ENCODE measurements at regions not wholly inside any gene's neighbourhood (a gene's known extent, or its start where the extent isn't known, plus 50 kb on each side); places are given as distances from the start of the nearest gene placed in this dataset.

DNA sequence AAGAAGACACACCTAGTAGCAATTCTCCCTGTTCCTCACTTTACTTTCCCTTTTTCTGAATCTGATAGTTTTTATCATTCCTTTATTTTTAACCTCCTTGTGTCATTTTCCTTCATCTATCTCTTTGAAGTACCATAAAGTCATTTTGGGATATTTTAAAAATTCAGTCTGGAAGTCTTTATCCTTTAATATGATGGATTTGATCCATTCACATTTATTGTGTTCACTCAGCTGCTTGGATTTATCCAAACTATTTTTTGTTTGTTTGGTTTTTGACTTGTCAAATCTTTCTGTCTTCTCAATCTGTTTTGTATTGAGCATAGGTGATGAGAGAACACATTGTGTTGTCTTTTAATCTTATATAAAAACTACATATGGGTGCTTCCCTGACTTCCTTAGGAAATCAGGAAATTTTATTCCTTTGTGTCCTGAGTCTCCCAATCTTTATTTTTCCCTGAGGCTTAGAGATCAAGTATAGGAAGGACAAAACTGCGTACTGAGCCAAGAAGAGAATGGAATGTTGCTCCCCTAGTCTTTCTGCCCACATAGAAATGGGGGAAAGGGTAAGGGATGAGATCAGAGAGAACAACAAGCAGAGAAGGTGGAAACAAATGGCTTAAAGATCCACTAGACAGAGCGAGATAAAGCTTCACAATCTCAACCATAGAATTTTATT lies 132.7 kb upstream of the HABP2 start:
- no peak for DNase-seq (ENCODE audit: low spot score)

DNA sequence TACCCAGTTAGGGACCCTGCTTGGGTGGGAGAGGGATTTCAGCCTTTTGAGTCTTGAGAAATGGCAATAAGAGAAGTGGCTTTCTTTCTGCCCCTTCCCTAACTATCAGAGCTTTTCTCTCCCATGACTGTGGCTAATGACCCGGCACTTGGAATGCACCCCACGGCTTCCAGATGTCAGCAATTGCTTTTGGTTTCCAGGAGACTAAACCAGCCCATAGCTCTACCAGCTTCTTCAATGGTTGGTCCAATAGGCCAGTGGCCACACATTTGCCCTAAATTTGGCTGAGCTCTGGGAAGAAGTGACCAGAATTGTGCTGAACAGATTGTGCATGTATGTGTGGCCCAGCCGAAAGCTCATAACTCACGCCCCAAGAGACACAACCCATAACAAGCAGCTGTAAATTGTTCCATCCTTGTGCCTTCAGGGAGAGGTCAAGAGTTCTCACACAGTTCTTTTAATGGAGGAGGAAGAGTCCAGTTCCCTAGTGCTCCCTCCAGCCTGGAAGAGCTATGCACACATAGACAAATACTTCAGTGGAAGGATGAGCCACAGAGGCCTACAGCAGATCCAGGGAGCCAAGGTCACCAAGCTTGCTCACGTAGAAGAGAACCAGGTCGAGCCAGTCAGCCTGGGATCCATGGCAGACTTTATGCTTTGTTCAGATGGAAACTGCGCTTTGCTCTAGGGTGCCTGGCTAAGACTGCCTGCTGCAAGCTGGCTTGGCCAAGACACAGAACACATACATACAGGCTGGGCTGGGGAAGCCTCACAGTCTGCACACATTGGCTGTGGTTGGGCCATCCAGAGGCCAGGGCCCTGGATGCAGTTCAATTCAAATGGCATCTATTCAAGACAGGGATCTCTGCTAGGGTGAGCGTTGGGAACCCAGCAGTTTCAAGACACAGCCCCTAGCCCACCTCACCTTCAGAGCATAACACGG lies 131.8 kb upstream of the HABP2 start:
- no peak for DNase-seq (ENCODE audit: low spot score)

DNA sequence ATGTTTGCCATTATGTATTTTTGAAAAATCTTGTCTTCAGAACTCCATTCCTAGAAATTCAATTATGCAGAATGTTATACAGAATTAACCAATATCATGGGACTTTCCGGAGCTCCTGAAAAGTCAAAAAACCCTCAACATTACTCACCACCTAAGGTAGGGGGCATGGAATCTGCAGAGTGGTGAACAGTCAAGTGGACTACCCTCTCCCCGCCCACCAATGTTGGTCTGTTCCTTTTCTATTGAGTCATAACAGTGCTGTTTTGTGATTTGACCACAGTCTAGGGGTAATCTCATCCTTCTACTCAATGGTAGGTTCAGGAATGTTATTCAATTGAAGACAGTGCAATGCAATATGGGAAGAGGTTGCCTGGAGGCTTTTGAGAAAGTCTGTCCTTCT lies 130.5 kb upstream of the HABP2 start:
- DNase-seq (ENCODE audit: low spot score), result no peak

DNA sequence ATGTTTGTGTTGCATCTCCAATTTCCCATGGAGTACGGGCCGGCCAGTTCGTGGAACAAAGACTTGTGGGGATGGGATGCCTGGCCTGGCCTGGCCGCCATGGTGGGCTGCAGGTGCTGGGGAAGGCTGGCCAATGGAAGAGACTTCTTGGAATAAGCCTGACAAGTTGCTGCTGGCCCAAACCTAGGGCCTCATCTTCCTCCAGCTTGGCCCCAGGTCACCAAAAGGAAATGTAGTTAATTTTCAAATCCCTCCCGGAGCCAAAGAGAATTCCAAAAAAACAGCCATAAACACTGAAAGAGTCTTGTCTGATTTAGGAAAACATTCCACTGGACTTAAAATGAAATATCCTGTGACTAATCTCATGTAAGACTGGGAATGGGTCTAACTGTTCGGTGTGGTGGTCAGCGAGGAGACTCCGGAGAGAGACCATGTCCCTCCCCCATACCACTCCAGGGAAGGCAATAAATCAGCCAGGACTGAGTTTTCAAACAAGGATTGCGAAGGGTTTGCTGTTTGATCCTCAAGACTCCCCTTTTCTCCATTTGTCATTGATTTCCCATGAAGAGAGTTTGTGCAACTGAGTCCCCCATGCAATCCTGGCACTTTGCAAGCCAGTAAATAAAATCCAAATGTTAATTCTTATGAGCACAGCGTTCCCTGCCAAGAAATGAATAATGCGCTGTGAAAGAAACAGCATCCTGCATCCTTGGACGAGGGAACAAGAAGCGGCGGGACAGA lies 128.7 kb upstream of the HABP2 start:
- DNase-seq (ENCODE audit: low spot score), result no peak

DNA sequence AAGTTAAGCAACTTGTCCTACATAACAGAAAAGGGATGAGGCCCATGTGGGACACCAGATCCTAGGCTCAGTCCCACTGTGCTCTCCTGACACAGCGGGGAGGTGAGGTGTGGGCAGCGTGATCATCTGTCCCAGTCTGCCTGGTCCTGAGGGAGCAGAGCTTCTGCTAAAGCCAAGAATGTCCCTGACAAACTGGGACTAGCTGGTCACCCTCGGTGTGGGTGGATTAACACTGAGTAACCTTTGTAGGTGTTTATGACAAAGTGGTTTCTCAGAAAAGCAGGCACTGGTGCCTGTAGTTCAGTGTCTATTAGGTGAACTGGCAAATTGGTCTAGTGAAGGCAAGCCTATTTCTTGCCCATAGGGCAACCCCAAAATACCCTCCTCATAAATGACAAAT lies 127.8 kb upstream of the HABP2 start:
- no peak for DNase-seq (ENCODE audit: low spot score)

DNA sequence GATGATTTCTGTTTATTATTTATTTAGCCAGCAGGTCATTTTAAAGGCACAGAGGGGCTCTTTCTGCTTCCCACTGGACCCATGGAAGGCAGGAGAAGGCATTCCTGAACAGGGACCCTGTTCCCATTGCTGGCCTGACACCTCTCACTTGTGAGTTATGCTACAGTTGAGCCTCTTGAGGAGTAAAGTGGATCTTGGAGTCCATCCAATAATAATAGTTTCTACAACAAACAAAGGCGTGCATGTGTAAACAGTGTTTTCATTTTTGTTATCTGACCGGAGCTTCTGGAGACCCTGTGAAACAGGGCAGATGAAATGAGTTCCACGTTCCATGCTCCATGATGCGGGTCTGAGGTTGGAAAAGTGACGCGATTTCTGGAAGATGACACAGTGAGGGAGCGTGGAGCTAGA lies 127.3 kb upstream of the HABP2 start:
- no peak for DNase-seq (ENCODE audit: low spot score)

DNA sequence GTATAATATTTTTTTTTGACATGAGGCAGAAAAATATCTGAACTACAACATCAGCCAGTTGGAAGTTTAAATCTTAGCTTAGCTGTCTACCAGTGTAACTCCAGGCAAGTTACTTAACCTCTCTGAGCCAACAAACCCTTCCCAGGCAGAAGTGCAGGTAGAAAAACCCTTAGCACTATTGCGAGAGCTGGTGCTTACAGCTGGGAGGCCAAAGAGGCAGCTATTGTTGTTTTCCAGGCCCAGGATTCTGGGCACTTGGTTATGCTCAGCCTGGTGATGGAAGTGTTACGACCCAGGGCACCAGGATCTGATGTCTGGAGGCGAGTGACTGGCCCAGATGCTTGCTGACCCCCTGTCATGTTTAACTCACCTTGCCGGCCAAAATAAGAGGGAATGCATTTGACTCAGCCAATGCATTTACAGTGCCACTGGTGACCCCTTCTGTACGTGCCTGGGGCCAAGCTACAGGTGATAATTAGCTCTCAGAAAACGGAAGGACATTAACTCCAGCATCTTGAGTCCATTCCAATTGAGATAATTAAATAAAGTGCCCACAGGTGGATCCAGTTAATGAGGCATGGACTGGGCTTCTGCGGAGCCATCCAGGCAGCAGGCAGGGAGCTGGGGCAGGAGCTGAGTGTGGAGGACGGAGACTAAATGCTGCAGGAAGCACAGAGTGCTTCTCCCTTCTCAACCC lies 126.5 kb upstream of the HABP2 start:
- DNase-seq (ENCODE audit: low spot score), result no peak

DNA sequence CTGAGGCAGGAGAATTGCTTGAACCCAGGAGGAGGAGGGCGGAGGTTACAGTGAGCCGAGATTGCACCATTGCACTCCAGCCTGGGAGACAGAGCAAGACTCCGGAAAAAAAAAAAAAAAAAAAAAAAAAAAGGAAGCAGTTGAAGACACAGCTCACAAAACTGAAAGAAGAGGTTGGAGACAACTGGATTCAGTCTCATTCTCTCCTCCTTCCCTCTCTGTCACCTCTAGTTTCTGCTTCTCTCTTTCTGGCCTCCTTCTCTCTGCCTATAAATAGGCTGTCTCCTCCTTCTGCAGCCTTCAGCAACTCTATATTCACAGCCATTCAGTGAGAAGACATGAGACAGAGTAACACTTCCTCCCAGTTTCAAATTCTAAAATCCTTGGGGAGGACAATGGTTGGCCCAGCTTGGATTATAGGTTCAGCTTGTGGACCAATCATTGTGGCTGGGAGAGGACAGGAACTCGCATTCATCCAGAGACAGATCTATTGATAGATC lies 125.6 kb upstream of the HABP2 start:
- DNase-seq (ENCODE audit: low spot score), result no peak

DNA sequence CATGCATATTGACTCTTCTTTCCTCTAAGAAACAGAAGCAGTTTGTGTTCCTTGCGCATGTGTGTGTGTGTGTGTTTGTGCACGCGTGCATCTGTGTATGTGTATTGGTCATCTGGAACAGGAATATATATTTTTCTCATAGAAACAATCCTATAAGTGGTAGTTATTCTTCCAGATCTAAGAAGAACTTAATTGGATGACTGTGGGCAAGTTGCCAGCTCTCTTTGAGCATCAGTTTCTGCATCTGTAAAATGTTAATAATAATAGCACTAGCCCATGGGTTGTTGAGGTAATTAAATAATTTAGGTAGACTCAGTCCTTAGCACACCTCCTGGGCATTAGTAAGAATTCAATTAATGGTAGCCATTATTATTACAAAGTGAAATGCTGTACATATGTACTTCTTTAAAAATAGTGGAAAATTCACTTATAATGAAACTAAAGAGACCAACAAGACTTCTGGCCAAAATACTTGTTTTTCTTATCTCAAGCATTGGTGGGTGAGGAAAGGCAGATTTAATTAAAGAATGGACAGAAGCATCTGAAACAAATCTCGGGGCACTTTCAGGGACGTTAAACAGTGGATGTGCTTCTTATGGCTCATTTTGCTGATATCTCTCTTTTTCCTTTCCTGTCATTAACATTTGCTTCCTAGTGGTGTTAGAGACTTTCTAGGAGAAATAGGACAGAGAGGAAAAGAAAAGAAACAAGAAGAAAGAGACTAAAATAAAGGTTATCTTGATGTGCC lies 124.9 kb upstream of the HABP2 start:
- DNase-seq (ENCODE audit: low spot score), result no peak

DNA sequence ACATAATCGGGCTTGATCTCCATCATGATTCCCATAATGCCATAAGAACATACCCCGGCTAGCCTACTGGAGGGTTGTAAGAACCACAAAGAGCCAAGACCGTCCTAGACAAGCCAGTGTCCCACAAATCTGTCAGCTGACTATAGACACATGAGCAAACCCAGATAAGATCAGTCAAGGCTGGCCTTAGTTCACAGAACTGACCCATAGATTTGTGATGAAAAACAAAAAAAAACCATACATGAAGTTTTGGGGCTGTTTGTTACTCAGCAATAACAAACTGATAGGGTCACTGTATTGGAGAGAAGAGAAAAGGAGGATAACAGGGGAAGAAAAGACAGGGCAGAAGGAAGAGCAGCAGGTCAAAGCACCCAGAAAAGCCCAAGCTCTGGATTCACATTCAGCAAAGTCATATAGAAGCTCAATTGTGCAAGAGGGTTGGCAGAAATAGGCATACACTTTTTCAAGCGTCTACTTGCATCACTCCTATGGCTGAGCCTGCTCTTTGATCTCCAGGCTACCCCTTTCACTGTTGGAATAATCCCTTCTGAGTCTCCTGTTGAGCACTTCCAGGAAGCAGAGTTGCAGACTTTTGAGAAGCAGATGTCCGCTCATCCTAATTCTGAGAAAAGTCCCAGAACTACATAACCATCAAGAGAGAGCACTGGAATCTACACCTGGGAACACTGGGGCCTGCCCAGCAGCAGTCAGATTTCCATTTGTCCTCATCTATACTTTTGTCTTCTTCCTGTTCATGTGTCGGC lies 122.0 kb upstream of the HABP2 start:
- no peak for DNase-seq (ENCODE audit: low spot score)

DNA sequence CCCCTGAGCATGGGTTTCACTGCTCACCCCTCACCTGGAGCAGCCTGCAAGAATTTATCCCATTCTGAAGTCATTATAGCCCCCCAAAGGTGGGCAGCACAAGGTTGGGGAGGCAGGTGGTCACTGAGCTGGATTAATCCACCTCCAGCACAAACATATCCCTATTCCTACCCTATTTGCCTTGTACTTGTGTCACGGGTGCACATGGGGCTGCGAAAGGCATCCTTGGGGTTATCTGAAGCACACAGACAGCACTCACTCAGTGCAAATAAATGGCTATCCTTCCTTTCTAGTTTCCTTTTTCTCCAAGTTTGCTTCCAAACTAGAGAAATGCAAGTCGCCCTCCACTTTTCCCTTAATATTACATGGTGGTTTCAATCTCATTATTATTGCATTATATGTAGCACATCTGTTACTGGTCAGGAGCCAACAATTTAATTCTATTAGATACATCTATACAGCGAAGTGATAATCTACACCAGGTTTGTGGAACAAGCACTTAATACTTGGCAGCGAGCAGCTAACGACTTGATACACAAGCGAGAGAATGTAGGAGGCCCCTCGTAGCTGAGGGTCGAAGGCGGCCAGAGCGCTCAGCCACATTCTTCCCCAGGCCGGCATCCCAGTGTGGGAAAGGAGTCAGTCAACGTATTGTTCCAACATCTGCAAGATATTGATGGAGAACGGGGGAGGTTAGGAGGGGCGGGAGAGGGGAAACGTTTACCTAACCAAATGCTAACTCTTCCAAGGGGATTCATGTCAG lies 121.3 kb upstream of the HABP2 start:
- no peak for DNase-seq (ENCODE audit: low spot score)

DNA sequence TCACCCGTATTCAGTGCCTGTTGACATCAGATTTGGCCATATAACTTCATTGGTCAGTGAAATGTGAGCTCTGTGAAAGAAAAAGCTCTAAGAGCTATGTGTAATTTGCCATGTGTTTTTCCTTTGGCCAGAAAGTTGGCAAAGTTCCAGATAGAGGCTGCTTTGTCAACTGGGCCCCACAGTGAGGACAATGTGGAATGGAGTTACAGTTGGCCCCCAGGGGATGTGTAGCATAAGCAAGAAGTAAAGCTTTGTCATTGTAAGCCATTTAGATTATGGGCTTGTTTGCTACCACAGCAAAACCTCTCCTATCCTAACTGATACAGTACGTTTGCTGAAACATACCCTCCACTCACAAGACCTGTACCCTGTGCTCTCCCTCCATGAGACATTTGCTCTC lies 119.1 kb upstream of the HABP2 start:
- DNase-seq (ENCODE audit: low spot score), result no peak

DNA sequence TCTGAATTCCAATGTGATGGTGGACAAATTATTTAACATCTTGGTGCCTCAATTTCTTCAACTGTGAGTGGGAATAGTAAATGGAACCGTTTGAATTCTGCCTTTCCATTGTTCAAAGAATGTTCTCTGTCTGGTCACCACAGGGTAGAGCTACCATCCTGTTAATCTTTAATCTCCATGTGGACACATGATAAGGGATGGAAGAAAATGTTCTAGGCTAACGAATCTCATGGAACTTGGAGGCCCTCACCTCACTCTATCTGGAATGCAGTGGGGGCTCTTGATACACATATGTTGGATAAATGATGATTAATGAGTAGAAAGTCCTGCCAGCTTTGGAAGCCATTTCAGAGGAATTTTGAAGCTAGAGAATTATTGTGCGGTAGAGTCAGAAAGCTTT lies 118.5 kb upstream of the HABP2 start:
- no peak for DNase-seq (ENCODE audit: low spot score)

DNA sequence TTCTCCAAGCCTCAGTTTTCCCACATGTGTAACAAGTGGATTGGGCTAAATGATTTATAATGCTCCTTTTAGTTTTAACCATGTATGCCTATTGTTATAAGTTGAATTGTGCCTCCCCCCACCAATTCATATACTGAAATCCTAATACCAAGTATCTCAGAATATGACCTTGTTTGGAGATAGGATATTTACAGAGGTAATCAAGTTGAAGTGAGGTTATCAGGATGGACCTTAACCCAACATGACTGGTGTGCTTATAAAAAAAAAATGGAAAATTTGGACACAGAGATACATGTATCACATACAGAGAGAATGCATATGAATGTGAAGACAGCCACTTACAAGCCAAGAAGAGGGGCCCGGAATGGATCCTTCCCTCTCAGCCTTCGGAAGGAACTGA lies 117.9 kb upstream of the HABP2 start:
- no peak for DNase-seq (ENCODE audit: low spot score)

DNA sequence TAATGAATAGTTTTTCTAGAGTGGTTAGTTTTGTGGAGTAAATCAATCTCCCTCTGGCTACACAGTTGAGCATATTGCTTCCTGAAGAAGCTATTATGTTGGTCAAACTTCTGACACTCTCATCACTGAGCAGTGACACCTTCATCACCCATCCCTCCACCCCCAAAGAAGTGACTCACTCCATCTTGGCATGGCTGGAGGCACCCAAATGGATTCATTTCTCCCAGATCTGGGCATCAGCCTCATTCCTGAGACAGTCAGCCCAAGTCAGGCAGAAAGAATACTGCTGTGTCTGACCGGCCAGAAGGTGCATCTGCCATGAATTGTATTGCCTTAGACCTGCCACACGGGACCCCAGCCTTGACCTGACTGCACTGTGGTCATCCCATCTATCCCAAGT lies 117.0 kb upstream of the HABP2 start:
- DNase-seq (ENCODE audit: low spot score), result no peak

DNA sequence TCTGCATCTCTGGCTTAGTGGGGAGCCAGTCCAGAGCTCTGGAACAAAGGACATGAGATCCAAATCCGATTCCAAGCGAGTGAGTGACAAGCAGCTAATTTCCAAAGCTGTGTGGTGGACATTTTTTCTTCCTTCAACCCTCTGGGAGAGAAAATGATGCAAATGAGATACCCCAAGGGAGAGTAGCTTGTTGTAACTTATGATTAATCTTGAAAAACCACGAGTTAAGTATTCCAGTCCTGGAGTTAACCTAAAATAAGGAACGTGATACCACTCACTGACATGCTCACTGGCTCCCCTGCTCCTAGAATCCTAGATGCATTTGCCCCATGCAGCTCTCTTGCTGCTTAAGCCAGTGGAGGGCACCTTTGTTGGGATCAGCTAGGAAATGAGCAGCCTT lies 116.0 kb upstream of the HABP2 start:
- DNase-seq (ENCODE audit: low spot score), result no peak

DNA sequence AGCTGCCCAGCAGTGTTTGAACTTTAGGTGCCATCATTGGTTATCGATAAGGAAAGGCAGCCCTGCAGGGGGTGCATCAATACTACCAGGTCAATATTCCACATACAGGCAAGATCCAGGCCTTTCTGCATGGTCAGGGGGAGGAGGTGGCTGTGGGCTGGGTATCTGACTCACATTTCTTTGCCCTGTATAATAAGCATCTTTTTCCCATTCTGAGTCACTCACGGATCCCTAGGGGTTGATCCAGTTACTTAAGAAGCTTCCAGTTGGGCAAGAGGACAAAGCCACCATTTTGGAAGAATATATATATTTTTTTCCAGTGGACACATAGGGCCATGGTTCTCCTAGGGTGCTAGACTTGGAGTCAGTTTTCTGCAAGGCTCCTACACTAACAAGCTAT lies 114.2 kb upstream of the HABP2 start:
- DNase-seq (ENCODE audit: low spot score), result no peak

DNA sequence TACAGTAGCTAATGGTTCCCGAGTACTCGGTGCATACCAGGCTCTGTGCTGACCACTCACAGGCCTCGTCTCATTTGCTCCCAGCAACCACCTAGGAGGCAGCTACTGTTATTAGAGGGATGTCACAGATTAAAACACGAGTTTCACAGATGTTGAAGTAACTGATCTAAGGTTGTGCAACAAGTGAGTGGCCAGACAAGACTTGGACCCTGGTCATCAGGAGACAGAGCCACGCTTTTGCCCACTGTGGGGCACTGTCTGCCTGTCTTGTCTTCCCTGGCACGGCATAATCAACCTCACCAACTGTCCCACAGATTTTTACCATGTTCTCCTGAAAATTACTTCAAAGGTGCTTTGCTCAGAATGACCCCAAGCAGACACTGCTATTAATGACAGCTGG lies 111.6 kb upstream of the HABP2 start:
- DNase-seq (ENCODE audit: low spot score), result no peak

DNA sequence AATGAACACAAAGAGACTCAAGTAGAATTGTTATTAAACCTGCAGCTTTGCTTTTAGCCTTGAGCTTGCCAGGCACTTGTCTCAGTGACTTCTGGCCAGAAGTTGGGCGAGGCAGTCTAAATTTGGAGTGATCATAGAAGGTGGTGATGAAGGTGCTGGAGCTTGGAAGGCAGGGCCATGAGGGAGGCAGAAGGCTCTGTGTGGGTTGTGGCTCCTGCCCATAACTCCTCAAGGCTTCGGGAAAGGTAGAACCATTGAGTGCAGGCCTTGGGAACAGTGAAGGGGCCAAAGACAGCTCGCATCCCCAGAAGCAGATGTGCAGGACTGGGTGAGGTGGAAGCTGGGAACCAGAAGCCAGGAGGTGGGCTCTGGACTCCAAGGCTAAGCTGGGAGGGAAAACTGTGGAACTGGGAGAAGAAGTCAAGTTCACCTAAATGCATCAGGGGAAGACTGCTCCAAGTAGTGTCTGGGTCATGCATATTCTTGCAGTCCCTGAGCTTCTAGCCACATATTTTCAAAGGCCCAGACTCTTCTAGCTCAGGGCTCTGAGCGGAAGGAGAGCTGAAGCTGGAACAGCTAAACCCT lies 111.1 kb upstream of the HABP2 start:
- no peak for DNase-seq (ENCODE audit: low spot score)

All from ureter (tissue), 1 donor.